ENCODE measurements at regions not wholly inside any gene's neighbourhood (a gene's known extent, or its start where the extent isn't known, plus 50 kb on each side); places are given as distances from the start of the nearest gene placed in this dataset.

- DNase-seq (ENCODE audit: low read depth): no peak
These were observed 126.0 kb upstream of the BOD1 start for GRCh38 chr5:173742432-173742816.

GRCh38 chr5:173743641-173744343, 127.3 kb upstream of the BOD1 start:
- no peak for DNase-seq (ENCODE audit: low read depth)

GRCh38 chr5:173744551-173744950, 128.1 kb upstream of the BOD1 start:
- no peak for DNase-seq (ENCODE audit: low read depth)

- DNase-seq (ENCODE audit: low read depth): no peak
These were observed 128.7 kb upstream of the BOD1 start for GRCh38 chr5:173745123-173745522.

GRCh38 chr5:173745557-173745956, 129.1 kb upstream of the BOD1 start:
- no peak for DNase-seq (ENCODE audit: low read depth)

GRCh38 chr5:173746047-173746646, 129.7 kb upstream of the BOD1 start:
- no peak for DNase-seq (ENCODE audit: low read depth)

- DNase-seq (ENCODE audit: low read depth): no peak
These were observed 131.4 kb upstream of the BOD1 start for GRCh38 chr5:173747876-173748275.

- no peak for DNase-seq (ENCODE audit: low read depth)
These were observed 134.3 kb upstream of the BOD1 start for GRCh38 chr5:173750538-173751265.

- DNase-seq (ENCODE audit: low read depth): no peak
These were observed 134.8 kb upstream of the BOD1 start for GRCh38 chr5:173751266-173751600.

- DNase-seq (ENCODE audit: low read depth): no peak
These were observed 135.5 kb upstream of the CPEB4 start for GRCh38 chr5:173752653-173753052.

- DNase-seq (ENCODE audit: low read depth): no peak
These were observed 134.6 kb upstream of the CPEB4 start for GRCh38 chr5:173753307-173754168.

- no peak for DNase-seq (ENCODE audit: low read depth)
These were observed 132.8 kb upstream of the CPEB4 start for GRCh38 chr5:173755319-173755718.

GRCh38 chr5:173757403-173758209, 130.5 kb upstream of the CPEB4 start:
- DNase-seq (ENCODE audit: low read depth): no peak

GRCh38 chr5:173758676-173759075, 129.5 kb upstream of the CPEB4 start:
- no peak for DNase-seq (ENCODE audit: low read depth)

- no peak for DNase-seq (ENCODE audit: low read depth)
These were observed 128.5 kb upstream of the CPEB4 start for GRCh38 chr5:173759691-173760090.

- DNase-seq (ENCODE audit: low read depth): no peak
These were observed 127.5 kb upstream of the CPEB4 start for GRCh38 chr5:173760461-173761177.

GRCh38 chr5:173761178-173761513, 127.0 kb upstream of the CPEB4 start:
- DNase-seq (ENCODE audit: low read depth): no peak

- DNase-seq (ENCODE audit: low read depth): no peak
These were observed 126.1 kb upstream of the CPEB4 start for GRCh38 chr5:173762045-173762444.

- no peak for DNase-seq (ENCODE audit: low read depth)
These were observed 125.2 kb upstream of the CPEB4 start for GRCh38 chr5:173762930-173763329.

- no peak for DNase-seq (ENCODE audit: low read depth)
These were observed 124.7 kb upstream of the CPEB4 start for GRCh38 chr5:173763410-173763809.

All from GM04504 (cell line).